ENCODE measurements at regions not wholly inside any gene's neighbourhood (a gene's known extent, or its start where the extent isn't known, plus 50 kb on each side); places are given as distances from the start of the nearest gene placed in this dataset.

GRCh38 chr6:44771647-44772415 lies 384.3 kb downstream of the CDC5L start:
- no peak for DNase-seq

DNA sequence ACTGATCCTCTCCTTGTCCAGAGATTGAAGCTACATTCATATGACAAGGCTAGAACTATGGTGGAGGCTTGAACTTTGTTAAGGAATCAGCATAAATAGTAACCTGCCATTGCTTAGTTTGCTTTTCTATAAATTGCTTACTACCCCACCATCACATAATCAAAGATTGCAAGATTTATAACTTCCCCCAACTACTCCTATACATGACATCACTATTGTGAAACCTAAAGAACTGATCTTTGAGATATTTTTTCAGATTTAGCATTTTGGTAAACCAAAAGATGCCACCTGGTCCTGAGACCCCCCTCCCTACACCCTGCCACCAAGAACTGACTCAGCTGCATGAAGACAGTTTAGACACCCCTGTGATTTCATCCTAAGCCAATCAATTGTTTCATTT lies 385.3 kb downstream of the CDC5L start:
- no peak for DNase-seq

DNA sequence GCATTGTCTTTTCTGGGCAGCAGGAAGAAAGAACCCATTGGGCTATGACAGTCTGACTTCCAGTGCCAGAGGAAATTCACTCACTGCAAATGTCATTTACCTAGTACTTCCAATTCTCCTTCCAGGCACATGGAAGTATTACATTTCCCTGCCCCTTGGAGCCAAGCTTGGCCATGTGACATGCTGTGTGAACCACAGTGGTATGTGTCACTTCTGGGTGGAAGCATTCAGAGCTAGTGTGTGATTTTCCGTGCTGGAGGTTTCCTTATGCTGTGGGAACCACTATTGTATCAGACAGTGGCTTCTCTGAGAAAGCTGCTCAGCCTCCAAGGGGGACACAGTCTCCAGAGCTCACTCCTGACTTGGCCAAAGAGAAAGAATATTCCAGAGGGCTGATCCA lies 387.6 kb downstream of the CDC5L start:
- no peak for DNase-seq

DNA sequence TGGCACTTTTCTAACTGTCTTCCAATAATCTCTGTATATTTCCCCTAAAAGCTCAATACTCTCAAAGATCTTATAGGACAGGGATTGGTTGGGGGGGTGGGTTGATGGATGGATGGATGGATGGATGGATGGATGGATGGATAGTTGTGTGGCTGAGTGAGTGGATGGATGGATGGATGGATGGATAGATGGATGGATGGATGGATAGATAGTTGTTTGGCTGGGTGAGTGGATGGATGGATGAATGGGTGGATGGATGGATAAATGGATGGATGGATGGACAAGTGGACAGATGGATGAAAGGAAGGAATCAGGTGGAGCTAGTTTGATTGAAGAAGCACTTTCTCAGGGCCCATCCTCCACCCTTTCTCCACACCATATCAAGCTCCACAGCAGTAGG lies 388.8 kb downstream of the CDC5L start:
- no peak for DNase-seq

DNA sequence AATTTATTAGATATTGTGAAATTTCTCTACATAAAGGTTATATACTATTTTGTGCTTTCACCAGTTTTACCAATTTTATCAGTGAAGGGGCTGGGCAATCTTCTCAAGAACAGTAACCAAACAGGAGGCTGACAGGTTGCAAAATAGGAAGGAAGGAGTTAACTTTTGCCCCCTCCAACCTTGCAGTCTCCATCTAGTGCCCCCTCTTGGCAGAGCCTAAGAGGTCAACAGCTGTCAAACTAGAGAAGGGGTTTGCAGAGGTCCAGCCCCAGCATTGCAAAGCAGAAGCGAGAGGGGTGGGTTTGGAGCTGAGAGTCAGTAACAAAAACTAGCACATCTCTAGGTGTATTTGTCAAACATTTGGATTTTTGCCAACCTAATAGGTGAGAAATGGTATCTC lies 391.0 kb downstream of the CDC5L start:
- no peak for DNase-seq

Measured in NCI-H446 (cell line).